Suprapubic skin (tissue), 3 donors: ENCODE measurements at regions not wholly inside any gene's neighbourhood (a gene's known extent, or its start where the extent isn't known, plus 50 kb on each side); places are given as distances from the start of the nearest gene placed in this dataset.

Experiments
- EP300 ChIP-seq: sonication (generic); formaldehyde crosslinking; IDR thresholded peaks from one replicate; pipeline ENCODE4 v1.6.1; 2017; ENCODE audit warnings: antibody characterized with exemption
- TF ChIP-seq, protein P1 (sequence below), 2 donors: fragments of 200-600 bp in 1 of 2; fragments of 450-650 bp in 1 of 2; sonication (generic) in 1 of 2; IDR thresholded peaks; one replicate each; pipeline ENCODE4 v1.5.1; 2016 to 2019; ENCODE audit warnings: antibody characterized with exemption in 2 of 2, mild to moderate bottlenecking in 1 of 2, moderate library complexity in 1 of 2

DNA sequence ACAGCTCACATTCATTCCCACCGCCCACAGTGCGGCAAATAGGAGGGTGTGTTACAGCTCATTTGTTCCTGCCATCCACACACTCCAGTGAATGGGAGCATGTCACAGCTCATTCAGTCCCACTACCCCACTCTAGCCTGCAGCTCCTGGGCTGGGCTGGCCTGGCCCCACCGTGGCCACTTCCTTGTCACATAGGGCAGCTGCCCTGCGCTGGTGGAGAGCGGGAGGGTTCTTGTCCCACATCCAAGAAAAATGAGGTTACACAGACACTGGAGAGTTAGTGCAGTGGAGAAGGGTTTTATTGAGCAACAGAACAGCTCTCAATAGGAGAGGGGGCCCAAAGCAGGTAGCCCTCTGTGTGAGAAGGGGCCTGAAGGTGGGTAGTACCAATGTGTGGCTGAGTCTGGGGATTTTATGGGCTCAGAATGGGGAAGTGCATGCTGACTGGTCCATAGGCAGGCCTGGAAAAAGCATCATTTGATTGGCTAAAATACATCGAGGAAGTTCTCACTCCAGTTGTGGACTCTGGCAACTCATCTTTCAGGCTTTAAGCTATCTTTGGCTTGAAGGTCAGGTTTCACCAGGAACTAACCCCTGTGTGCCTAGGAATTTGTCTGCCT lies 249.7 kb downstream of the ETAA1 start:
- TF ChIP-seq, protein P1, sequence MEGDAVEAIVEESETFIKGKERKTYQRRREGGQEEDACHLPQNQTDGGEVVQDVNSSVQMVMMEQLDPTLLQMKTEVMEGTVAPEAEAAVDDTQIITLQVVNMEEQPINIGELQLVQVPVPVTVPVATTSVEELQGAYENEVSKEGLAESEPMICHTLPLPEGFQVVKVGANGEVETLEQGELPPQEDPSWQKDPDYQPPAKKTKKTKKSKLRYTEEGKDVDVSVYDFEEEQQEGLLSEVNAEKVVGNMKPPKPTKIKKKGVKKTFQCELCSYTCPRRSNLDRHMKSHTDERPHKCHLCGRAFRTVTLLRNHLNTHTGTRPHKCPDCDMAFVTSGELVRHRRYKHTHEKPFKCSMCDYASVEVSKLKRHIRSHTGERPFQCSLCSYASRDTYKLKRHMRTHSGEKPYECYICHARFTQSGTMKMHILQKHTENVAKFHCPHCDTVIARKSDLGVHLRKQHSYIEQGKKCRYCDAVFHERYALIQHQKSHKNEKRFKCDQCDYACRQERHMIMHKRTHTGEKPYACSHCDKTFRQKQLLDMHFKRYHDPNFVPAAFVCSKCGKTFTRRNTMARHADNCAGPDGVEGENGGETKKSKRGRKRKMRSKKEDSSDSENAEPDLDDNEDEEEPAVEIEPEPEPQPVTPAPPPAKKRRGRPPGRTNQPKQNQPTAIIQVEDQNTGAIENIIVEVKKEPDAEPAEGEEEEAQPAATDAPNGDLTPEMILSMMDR (IDR thresholded peaks at IDR 0.05): no peak
- TF ChIP-seq EP300: no peak
